Nephron progenitor cell (in vitro differentiated cells): ENCODE measurements at regions not wholly inside any gene's neighbourhood (a gene's known extent, or its start where the extent isn't known, plus 50 kb on each side); places are given as distances from the start of the nearest gene placed in this dataset.

Experiments used
- DNase-seq: peaks from one replicate; pipeline ENCODE4 v3.0.0; 2021
- H3K27ac Mint-ChIP-seq: 2 replicates; pipeline ENCODE4 v1.8.0; 2021; ENCODE audit warnings: mild to moderate bottlenecking, moderate library complexity, mixed read lengths
- H3K27me3 Mint-ChIP-seq: 2 replicates; pipeline ENCODE4 v1.8.0; 2021; ENCODE audit warnings: mild to moderate bottlenecking, low read depth, mixed read lengths; ENCODE audit not compliant: poor library complexity
- H3K36me3 Mint-ChIP-seq: 2 replicates; pipeline ENCODE4 v1.8.0; 2021; ENCODE audit warnings: low read depth, mixed read lengths
- H3K4me1 Mint-ChIP-seq: 2 replicates; pipeline ENCODE4 v1.8.0; 2021; ENCODE audit warnings: mixed read lengths
- H3K4me3 Mint-ChIP-seq: 2 replicates; pipeline ENCODE4 v1.8.0; 2021; ENCODE audit warnings: mild to moderate bottlenecking, moderate library complexity, mixed read lengths
- H3K9me3 Mint-ChIP-seq: 2 replicates; pipeline ENCODE4 v1.8.0; 2021; ENCODE audit warnings: mild to moderate bottlenecking, moderate library complexity, mixed read lengths
- CTCF ChIP-seq: fragments of 200-600 bp; sonication (generic); IDR thresholded peaks from 2 replicates; pipeline ENCODE4 v1.5.0; 2021; ENCODE audit warnings: antibody characterized with exemption

DNA sequence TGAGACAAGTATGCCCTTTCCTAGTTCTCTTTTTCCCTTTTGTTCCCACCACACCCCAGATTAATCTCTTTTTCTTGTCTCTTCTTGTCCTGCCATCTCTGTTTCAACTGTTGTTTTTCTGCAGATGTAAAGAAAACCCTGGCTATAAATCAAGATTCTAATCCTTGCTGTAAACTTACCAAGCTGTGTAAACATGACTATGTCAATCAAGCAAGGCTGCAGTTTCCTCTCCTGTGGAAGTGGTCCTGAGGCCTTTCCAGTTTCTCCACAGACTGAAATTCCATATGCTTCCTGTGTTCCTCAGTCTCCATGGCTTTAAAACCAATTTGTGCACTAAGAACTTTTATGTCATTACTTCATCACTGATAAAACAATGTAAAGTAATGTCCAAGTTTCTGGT lies 288.8 kb upstream of the PIK3C3 start:
- no peak for DNase-seq
- TF ChIP-seq CTCF, result no peak
- Mint-ChIP-seq H3K27ac (peak overlapping the region; percentile 97), H3K4me3 (no peak overlapping the region), H3K9me3 (peaks cover 9% of the 10 kb centered on the region), H3K4me1 (peaks cover 73% of the 10 kb centered on the region), H3K27me3 (peaks cover 6% of the 10 kb centered on the region), H3K36me3 (peaks cover 5% of the 10 kb centered on the region)

DNA sequence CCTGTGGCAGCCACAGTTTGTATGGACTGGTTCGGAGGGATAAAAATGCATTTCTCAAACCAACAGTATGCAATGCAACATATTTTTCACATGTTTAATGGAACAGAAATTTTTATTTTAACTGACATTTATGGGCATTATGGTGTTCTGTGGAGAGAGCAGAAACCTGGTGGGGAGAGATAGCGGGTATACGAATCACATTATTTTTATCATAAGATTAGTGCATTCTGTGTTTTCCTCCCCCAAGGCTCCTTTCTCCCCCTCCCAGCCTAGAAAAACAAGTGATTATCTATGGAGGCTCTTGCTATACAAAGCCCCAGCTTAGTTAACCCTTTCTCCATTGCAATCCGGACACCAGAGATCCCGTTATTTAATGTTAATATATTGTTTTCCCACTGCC lies 289.8 kb upstream of the PIK3C3 start:
- no peak for DNase-seq
- H3K36me3 Mint-ChIP-seq, result peaks cover 5% of the 10 kb centered on the region
- H3K27ac Mint-ChIP-seq, result peak overlapping the region; percentile 76
- peaks cover 79% of the 10 kb centered on the region for H3K4me1 Mint-ChIP-seq
- peaks cover 6% of the 10 kb centered on the region for H3K27me3 Mint-ChIP-seq
- no peak for TF ChIP-seq CTCF
- peaks cover 9% of the 10 kb centered on the region for H3K9me3 Mint-ChIP-seq
- H3K4me3 Mint-ChIP-seq, result no peak overlapping the region

DNA sequence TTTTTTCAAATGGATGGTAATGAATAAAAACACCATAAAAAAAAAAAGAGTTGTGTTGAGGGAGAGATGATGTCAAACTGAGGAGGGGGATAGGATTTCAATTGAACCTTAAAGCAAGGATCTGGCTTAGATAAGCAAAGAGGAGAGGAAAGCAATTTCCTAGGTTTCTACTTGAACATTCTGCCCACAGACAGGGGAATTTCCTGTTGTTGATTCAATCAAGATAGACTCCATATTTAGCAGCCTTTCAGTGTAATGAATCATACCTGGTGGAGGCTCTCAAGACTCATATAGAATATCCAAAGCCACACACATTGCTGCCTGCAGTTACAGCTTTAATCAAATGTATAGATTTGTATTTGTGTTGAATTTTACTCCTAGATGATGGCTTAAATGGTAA lies 294.4 kb upstream of the PIK3C3 start:
- peak overlapping the region; percentile 9 for H3K27ac Mint-ChIP-seq
- DNase-seq, result no peak
- peaks cover 55% of the 10 kb centered on the region for H3K4me1 Mint-ChIP-seq
- no peak overlapping the region for H3K4me3 Mint-ChIP-seq
- H3K36me3 Mint-ChIP-seq, result peaks cover 5% of the 10 kb centered on the region
- peaks cover 9% of the 10 kb centered on the region for H3K9me3 Mint-ChIP-seq
- peaks cover 10% of the 10 kb centered on the region for H3K27me3 Mint-ChIP-seq
- no peak for TF ChIP-seq CTCF

GRCh38 chr18:41659438-41660130 lies 295.4 kb upstream of the PIK3C3 start:
- no peak for DNase-seq
- peaks cover 9% of the 10 kb centered on the region for H3K9me3 Mint-ChIP-seq
- no peak overlapping the region for H3K27ac Mint-ChIP-seq
- peaks cover 5% of the 10 kb centered on the region for H3K36me3 Mint-ChIP-seq
- TF ChIP-seq CTCF, result no peak
- peaks cover 10% of the 10 kb centered on the region for H3K27me3 Mint-ChIP-seq
- H3K4me1 Mint-ChIP-seq, result peaks cover 49% of the 10 kb centered on the region
- no peak overlapping the region for H3K4me3 Mint-ChIP-seq

DNA sequence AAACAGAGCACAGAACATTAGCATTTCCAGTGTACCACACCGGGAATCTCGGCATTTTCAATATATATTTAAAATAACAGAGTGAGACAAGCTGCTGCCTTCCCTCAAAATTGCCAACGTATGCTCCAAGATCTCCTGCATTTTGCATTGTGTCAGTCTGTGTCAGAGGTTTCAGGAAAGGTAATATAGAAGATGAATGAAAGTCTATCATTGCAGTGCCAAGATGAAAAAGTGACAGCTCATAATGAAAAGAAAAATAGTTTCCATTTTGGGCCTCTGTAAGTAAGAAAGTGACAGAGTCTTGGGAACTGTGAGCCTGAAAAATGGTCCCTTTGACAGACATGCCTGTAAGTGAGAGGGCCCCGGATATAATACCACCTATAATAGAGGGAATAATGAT lies 297.8 kb upstream of the PIK3C3 start:
- Mint-ChIP-seq H3K4me1 (peaks cover 29% of the 10 kb centered on the region), H3K27ac (no peak overlapping the region), H3K4me3 (no peak overlapping the region), H3K36me3 (no peaks in the 10 kb centered on the region), H3K27me3 (peaks cover 4% of the 10 kb centered on the region), H3K9me3 (no peaks in the 10 kb centered on the region)
- no peak for TF ChIP-seq CTCF
- no peak for DNase-seq

GRCh38 chr18:41655074-41655473 lies 300.0 kb upstream of the PIK3C3 start:
- Mint-ChIP-seq H3K36me3 (no peaks in the 10 kb centered on the region), H3K9me3 (no peaks in the 10 kb centered on the region), H3K27ac (no peak overlapping the region), H3K4me3 (no peak overlapping the region), H3K4me1 (peaks cover 11% of the 10 kb centered on the region), H3K27me3 (peaks cover 4% of the 10 kb centered on the region)
- TF ChIP-seq CTCF, result no peak
- no peak for DNase-seq
